NCI-H1930 (cell line): ENCODE measurements at regions not wholly inside any gene's neighbourhood (a gene's known extent, or its start where the extent isn't known, plus 50 kb on each side); places are given as distances from the start of the nearest gene placed in this dataset.
"Not testable (repeated sequence)": the region's sequence is repeated elsewhere in the genome, so short reads cannot be mapped to it uniquely, and the experiment has no call there.

ENCODE experiments used
- DNase-seq, 2 experiments: peaks; one replicate each; lab custom pipeline; 2025; lab: John Stamatoyannopoulos, UW

- DNase-seq = no peak
Measured at GRCh38 chr4:57418133-57418532, 307.9 kb upstream of the IGFBP7 start.

- no peak for DNase-seq
Measured at GRCh38 chr4:57412259-57413054, 302.3 kb upstream of the IGFBP7 start.

GRCh38 chr4:57410331-57411052 lies 300.3 kb upstream of the IGFBP7 start:
- no peak for DNase-seq

- DNase-seq = no peak
Measured at GRCh38 chr4:57405359-57405758, 295.2 kb upstream of the IGFBP7 start.

- no peak for DNase-seq
Measured at GRCh38 chr4:57404483-57404882, 294.3 kb upstream of the IGFBP7 start.

- no peak for DNase-seq
Measured at GRCh38 chr4:57403591-57403990, 293.4 kb upstream of the IGFBP7 start.

- DNase-seq = no peak
Measured at GRCh38 chr4:57401586-57401985, 291.4 kb upstream of the IGFBP7 start.

- DNase-seq = no peak
Measured at GRCh38 chr4:57378766-57379165, 268.6 kb upstream of the IGFBP7 start.

GRCh38 chr4:57374866-57375595 lies 264.8 kb upstream of the IGFBP7 start:
- DNase-seq = no peak

- DNase-seq = no peak
Measured at GRCh38 chr4:57373991-57374390, 263.8 kb upstream of the IGFBP7 start.

- no peak for DNase-seq
Measured at GRCh38 chr4:57371671-57372070, 261.5 kb upstream of the IGFBP7 start.

- DNase-seq = no peak
Measured at GRCh38 chr4:57370691-57371090, 260.5 kb upstream of the IGFBP7 start.

GRCh38 chr4:57369446-57369845 lies 259.3 kb upstream of the IGFBP7 start:
- DNase-seq = no peak

GRCh38 chr4:57364255-57364654 lies 254.1 kb upstream of the IGFBP7 start:
- no peak for DNase-seq

GRCh38 chr4:57363346-57363745 lies 253.2 kb upstream of the IGFBP7 start:
- DNase-seq = no peak

GRCh38 chr4:57360681-57361080 lies 250.5 kb upstream of the IGFBP7 start:
- no peak for DNase-seq

GRCh38 chr4:57355101-57355665 lies 245.0 kb upstream of the IGFBP7 start:
- no peak for DNase-seq

- DNase-seq = no peak
Measured at GRCh38 chr4:57351731-57352130, 241.5 kb upstream of the IGFBP7 start.

- no peak for DNase-seq
Measured at GRCh38 chr4:57344296-57344695, 234.1 kb upstream of the IGFBP7 start.

GRCh38 chr4:57342411-57342810 lies 232.2 kb upstream of the IGFBP7 start:
- no peak for DNase-seq

- DNase-seq = not testable (repeated sequence)
Measured at GRCh38 chr4:57338861-57339260, 228.7 kb upstream of the IGFBP7 start.

- DNase-seq = no peak
Measured at GRCh38 chr4:57333684-57334083, 223.5 kb upstream of the IGFBP7 start.
